ENCODE measurements at regions not wholly inside any gene's neighbourhood (a gene's known extent, or its start where the extent isn't known, plus 50 kb on each side); places are given as distances from the start of the nearest gene placed in this dataset.

DNA sequence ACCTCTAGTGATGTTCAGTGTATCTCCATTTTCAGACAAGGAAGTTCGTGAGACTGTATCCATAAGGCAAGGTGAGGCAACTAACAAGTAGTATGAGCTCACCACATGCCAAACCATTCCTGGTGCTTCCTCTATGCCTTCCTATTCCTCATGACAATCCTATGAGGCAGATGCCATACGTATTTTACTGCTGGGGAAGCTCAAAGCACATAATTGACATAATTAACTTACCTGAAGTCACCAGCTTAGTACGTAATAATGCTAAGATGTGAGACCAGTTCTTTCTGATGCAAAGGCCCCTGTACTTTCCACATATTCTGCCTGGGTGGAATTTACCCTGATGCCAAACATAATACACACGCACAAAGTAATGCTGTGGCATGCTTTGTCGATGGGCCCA, 83.6 kb upstream of the NFIA start:
- TF ChIP-seq, protein P1, sequence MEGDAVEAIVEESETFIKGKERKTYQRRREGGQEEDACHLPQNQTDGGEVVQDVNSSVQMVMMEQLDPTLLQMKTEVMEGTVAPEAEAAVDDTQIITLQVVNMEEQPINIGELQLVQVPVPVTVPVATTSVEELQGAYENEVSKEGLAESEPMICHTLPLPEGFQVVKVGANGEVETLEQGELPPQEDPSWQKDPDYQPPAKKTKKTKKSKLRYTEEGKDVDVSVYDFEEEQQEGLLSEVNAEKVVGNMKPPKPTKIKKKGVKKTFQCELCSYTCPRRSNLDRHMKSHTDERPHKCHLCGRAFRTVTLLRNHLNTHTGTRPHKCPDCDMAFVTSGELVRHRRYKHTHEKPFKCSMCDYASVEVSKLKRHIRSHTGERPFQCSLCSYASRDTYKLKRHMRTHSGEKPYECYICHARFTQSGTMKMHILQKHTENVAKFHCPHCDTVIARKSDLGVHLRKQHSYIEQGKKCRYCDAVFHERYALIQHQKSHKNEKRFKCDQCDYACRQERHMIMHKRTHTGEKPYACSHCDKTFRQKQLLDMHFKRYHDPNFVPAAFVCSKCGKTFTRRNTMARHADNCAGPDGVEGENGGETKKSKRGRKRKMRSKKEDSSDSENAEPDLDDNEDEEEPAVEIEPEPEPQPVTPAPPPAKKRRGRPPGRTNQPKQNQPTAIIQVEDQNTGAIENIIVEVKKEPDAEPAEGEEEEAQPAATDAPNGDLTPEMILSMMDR (IDR thresholded peaks at IDR 0.05) = no peak
- Histone ChIP-seq H3K36me3 (no peaks in the 10 kb centered on the region), H3K9ac (ENCODE audit: low read depth in 2 of 2, low read length in 2 of 2) (no peak overlapping the region), H3K4me3 (no peak overlapping the region), H3K27me3 (no peaks in the 10 kb centered on the region), H3K9me3 (no peaks in the 10 kb centered on the region), H3K4me1 (no peaks in the 10 kb centered on the region), H3K27ac (no peak overlapping the region)
- DNase-seq = no peak
- intact Hi-C loops (cut with DNase I) = no loop called here

DNA sequence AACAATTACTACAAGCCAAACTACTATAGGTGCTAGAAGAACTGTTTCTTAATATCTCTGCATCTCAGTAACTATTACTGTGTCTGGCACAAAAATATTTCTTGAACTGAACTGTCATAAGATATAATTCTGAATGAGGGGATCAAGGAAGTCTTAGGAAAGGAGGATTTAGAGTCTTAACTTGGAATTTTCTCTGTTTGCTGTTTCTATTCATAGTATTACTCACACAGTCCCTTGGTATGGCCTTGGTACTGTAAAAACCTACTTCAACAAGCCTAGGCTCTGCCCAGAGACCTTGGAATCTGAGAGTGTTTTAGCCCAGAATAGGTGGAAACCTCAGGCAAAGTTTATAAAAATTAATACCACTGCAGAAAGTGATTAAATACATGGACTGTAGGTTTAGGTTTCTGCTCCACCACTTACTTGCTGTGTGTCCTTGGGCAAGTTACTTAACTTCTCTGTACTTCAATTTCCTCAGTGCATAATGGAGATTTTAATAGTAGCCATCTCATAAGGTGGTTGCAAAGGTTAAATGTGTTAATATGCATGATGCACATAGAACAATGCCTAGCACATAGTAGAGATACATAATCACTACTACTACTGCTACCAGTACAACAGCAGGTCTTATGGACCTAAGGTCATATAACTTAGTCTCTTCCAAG, 87.4 kb upstream of the NFIA start:
- no peak for DNase-seq
- Histone ChIP-seq H3K4me3 (no peak overlapping the region), H3K4me1 (no peaks in the 10 kb centered on the region), H3K36me3 (no peaks in the 10 kb centered on the region), H3K27me3 (no peaks in the 10 kb centered on the region), H3K27ac (no peak overlapping the region), H3K9ac (ENCODE audit: low read depth in 2 of 2, low read length in 2 of 2) (no peak overlapping the region), H3K9me3 (no peaks in the 10 kb centered on the region)
- TF ChIP-seq, protein P1 (IDR thresholded peaks at IDR 0.05) = no peak
- intact Hi-C loops (cut with DNase I) = no loop called here

DNA sequence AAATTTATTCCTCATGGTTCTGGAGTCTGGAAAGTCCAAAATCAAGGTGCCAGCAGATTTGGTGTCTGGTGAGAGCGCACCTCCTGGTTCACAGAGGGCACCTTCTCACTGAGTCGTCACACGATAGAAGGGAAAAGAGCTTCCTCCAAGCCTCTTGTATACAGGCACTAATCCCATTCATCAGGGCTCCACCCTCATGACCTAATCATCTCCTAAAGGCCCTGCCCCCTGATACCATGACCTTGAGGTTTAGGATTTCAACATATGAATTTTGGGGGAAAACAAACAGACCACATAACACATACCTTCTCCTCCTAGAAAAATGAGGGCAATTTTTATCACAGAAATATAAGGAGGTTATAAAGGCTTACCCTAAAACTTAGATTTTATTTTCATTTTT, 88.0 kb upstream of the NFIA start:
- H3K36me3 ChIP-seq = no peaks in the 10 kb centered on the region
- TF ChIP-seq, protein P1 (IDR thresholded peaks at IDR 0.05) = no peak
- H3K27me3 ChIP-seq = no peaks in the 10 kb centered on the region
- no peaks in the 10 kb centered on the region for H3K4me1 ChIP-seq
- no peaks in the 10 kb centered on the region for H3K9me3 ChIP-seq
- intact Hi-C loops (cut with DNase I) = no loop called here
- no peak overlapping the region for H3K4me3 ChIP-seq
- no peak for DNase-seq
- no peak overlapping the region for H3K9ac ChIP-seq (ENCODE audit: low read depth in 2 of 2, low read length in 2 of 2)
- no peak overlapping the region for H3K27ac ChIP-seq

DNA sequence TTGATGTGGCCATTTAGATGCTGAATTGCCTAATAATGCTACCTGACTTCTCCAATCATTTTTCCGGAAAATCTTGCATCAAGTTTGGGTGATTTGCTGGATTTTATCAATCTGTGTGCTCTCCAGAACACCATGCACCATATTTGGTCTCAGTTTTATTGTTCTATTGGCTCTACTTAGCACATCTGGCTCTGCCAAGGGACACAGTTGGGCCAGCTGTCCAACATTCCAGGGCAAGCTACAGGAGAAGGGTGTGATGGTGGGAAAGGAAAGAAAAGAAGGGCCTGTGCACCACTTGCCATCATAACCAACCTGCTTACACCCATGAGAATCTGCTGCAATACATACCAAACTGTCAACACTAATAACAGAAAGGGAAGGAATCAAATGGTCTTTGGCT, 90.2 kb upstream of the NFIA start:
- Histone ChIP-seq H3K4me1 (no peaks in the 10 kb centered on the region), H3K4me3 (no peak overlapping the region), H3K9me3 (no peaks in the 10 kb centered on the region), H3K27ac (no peak overlapping the region), H3K36me3 (no peaks in the 10 kb centered on the region), H3K9ac (ENCODE audit: low read depth in 2 of 2, low read length in 2 of 2) (no peak overlapping the region), H3K27me3 (no peaks in the 10 kb centered on the region)
- intact Hi-C loops (cut with DNase I) = no loop called here
- DNase-seq = no peak
- TF ChIP-seq, protein P1 (IDR thresholded peaks at IDR 0.05) = no peak

DNA sequence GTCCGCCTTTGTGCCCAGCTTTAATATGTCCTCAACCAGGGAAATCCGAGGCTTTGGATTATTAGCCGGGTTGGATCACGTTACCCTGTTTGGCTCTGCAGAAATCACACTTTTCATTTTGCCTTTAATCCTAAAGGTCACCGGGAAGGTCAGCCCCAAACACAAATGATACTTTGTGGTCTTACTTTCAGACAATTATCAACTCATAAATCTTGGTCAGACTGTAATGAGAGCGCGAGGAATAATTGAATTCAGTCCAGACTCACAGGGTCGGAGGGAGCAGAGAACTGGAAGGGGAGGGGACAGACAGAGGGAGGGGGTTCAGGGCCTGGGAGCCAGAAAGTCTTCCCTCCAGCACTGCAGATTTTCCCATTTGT, 91.7 kb upstream of the NFIA start:
- no peaks in the 10 kb centered on the region for H3K4me1 ChIP-seq
- no peak overlapping the region for H3K27ac ChIP-seq
- H3K9me3 ChIP-seq = no peaks in the 10 kb centered on the region
- TF ChIP-seq, protein P1 (IDR thresholded peaks at IDR 0.05) = no peak
- H3K4me3 ChIP-seq = no peak overlapping the region
- no peak overlapping the region for H3K9ac ChIP-seq (ENCODE audit: low read depth in 2 of 2, low read length in 2 of 2)
- DNase-seq = no peak
- H3K36me3 ChIP-seq = no peaks in the 10 kb centered on the region
- no peaks in the 10 kb centered on the region for H3K27me3 ChIP-seq
- intact Hi-C loops (cut with DNase I) = no loop called here
